Mesenchymal stem cell (in vitro differentiated cells and primary cell): ENCODE measurements at regions not wholly inside any gene's neighbourhood (a gene's known extent, or its start where the extent isn't known, plus 50 kb on each side); places are given as distances from the start of the nearest gene placed in this dataset.

ENCODE experiments used
- DNase-seq: peaks from one replicate; pipeline ENCODE4 v3.0.0-alpha.2; 2013
- H2AFZ ChIP-seq: one replicate; pipeline ENCODE4 v1.6.1; 2013; ENCODE audit warnings: low read depth, mild to moderate bottlenecking, control low read depth, inconsistent platforms, low read length, moderate library complexity
- H2AK5ac ChIP-seq: 2 replicates; pipeline ENCODE4 v1.6.1; 2013; ENCODE audit warnings: low read length, moderate library complexity, mild to moderate bottlenecking, inconsistent platforms; ENCODE audit not compliant: severe bottlenecking
- H2BK120ac ChIP-seq: one replicate; pipeline ENCODE4 v1.6.1; 2013; ENCODE audit warnings: low read depth, mild to moderate bottlenecking, inconsistent platforms, low read length, moderate library complexity
- H2BK12ac ChIP-seq, 2 experiments: one replicate each; pipeline ENCODE4 v1.6.1; 2013; ENCODE audit warnings: inconsistent platforms in 2 of 2, low read length in 2 of 2, mild to moderate bottlenecking in 2 of 2, moderate library complexity in 2 of 2, control low read depth in 1 of 2
- H2BK15ac ChIP-seq: one replicate; pipeline ENCODE4 v1.6.1; 2013; ENCODE audit warnings: mild to moderate bottlenecking, low read depth, inconsistent platforms; ENCODE audit not compliant: poor library complexity, severe bottlenecking
- H2BK5ac ChIP-seq: 2 replicates; pipeline ENCODE4 v1.6.1; 2013; ENCODE audit warnings: low read depth, mild to moderate bottlenecking, low read length, control low read depth, inconsistent platforms; ENCODE audit not compliant: poor library complexity, severe bottlenecking
- H3K14ac ChIP-seq, 2 experiments: one replicate each; pipeline ENCODE4 v1.6.1; 2013; ENCODE audit warnings: inconsistent platforms in 2 of 2, low read length in 2 of 2, control low read depth in 1 of 2, mild to moderate bottlenecking in 1 of 2, moderate library complexity in 1 of 2
- H3K18ac ChIP-seq, 2 experiments: one replicate each; pipeline ENCODE4 v1.6.1; 2013; ENCODE audit warnings: inconsistent platforms in 2 of 2, low read length in 2 of 2, control low read depth in 1 of 2, low read depth in 1 of 2, mild to moderate bottlenecking in 1 of 2
- H3K23ac ChIP-seq, 2 experiments: one replicate each; pipeline ENCODE4 v1.6.1; 2013; ENCODE audit warnings: inconsistent platforms in 2 of 2, low read length in 2 of 2, mild to moderate bottlenecking in 2 of 2, moderate library complexity in 2 of 2, control low read depth in 1 of 2
- H3K27ac ChIP-seq: 2 replicates; pipeline ENCODE4 v1.5.1; 2013; ENCODE audit warnings: mild to moderate bottlenecking, moderate library complexity, low read length, control low read depth, inconsistent platforms; ENCODE audit not compliant: poor library complexity, severe bottlenecking
- H3K27me3 ChIP-seq, 2 experiments: 2 replicates each; pipeline versions ENCODE4 v1.6.1 to v1.7.0; 2013; ENCODE audit warnings: low read length in 2 of 2, mild to moderate bottlenecking in 2 of 2, moderate library complexity in 2 of 2, control low read depth in 1 of 2, inconsistent platforms in 1 of 2; ENCODE audit not compliant: control insufficient read depth in 1 of 2, insufficient read depth in 1 of 2
- H3K36me3 ChIP-seq, 2 experiments: 2 replicates each; pipeline versions ENCODE4 v1.6.1 to v1.7.0; 2013; ENCODE audit warnings: low read length in 2 of 2, control low read depth in 1 of 2, inconsistent platforms in 1 of 2, low read depth in 1 of 2, mild to moderate bottlenecking in 1 of 2; ENCODE audit not compliant: insufficient read depth in 2 of 2, control insufficient read depth in 1 of 2
- H3K4ac ChIP-seq, 2 experiments: one replicate each; pipeline ENCODE4 v1.6.1; 2013; ENCODE audit warnings: inconsistent platforms in 2 of 2, low read length in 2 of 2, mild to moderate bottlenecking in 2 of 2, moderate library complexity in 2 of 2, control low read depth in 1 of 2, low read depth in 1 of 2
- H3K4me1 ChIP-seq: 2 replicates; pipeline ENCODE4 v1.6.1; 2013; ENCODE audit warnings: low read depth, low read length, control low read depth; ENCODE audit not compliant: control insufficient read depth, insufficient read depth
- H3K4me2 ChIP-seq: 2 replicates; pipeline ENCODE4 v1.6.1; 2013; ENCODE audit warnings: low read length, mild to moderate bottlenecking, inconsistent platforms; ENCODE audit not compliant: poor library complexity, severe bottlenecking
- H3K4me3 ChIP-seq, 2 experiments: 2 replicates each; pipeline versions ENCODE4 v1.5.1 to v1.7.0; 2013; ENCODE audit warnings: low read length in 2 of 2, mild to moderate bottlenecking in 2 of 2, control low read depth in 1 of 2, low read depth in 1 of 2; ENCODE audit not compliant: insufficient read depth in 1 of 2
- H3K79me1 ChIP-seq: replicated peaks from 2 replicates; pipeline ENCODE4 v1.6.1; 2013; ENCODE audit warnings: mild to moderate bottlenecking, control low read depth, low read length, inconsistent platforms; ENCODE audit not compliant: poor library complexity, severe bottlenecking
- H3K9ac ChIP-seq: 2 replicates; pipeline ENCODE4 v1.7.0; 2013; ENCODE audit warnings: mild to moderate bottlenecking, low read length, moderate library complexity
- H3K9me3 ChIP-seq: 2 replicates; pipeline ENCODE4 v1.7.0; 2013; ENCODE audit warnings: mild to moderate bottlenecking, low read length; ENCODE audit not compliant: control insufficient read depth
- H4K8ac ChIP-seq: one replicate; pipeline ENCODE4 v1.6.1; 2013; ENCODE audit warnings: inconsistent platforms, mild to moderate bottlenecking, low read length, moderate library complexity
- H4K91ac ChIP-seq: one replicate; pipeline ENCODE4 v1.6.1; 2013; ENCODE audit warnings: mild to moderate bottlenecking, low read length, inconsistent platforms
- WGBS: methylation state at CpG from one replicate; pipeline ENCODE4 v1.1.7; 2013; ENCODE audit warnings: mixed read lengths; 5-methylcytosine and 5-hydroxymethylcytosine counted together

GRCh38 chr5:125117566-125117965 lies 371.1 kb upstream of the ZNF608 start:
- H2BK12ac ChIP-seq, result peak overlapping the region in 1 of 2 experiments; percentile 78
- H3K79me1 ChIP-seq, result no peaks in the 10 kb centered on the region
- H2BK15ac ChIP-seq, result no peak overlapping the region
- H3K27ac ChIP-seq, result no peak overlapping the region
- H2BK120ac ChIP-seq, result no peak overlapping the region
- H3K27me3 ChIP-seq, result no peaks in the 10 kb centered on the region
- H2AK5ac ChIP-seq, result no peak overlapping the region
- H3K4ac ChIP-seq, result no peak overlapping the region
- H3K23ac ChIP-seq, result no peak overlapping the region
- H3K9ac ChIP-seq, result no peak overlapping the region
- DNase-seq, result no peak
- no peak overlapping the region for H2BK5ac ChIP-seq
- no peaks in the 10 kb centered on the region for H3K9me3 ChIP-seq
- H3K4me2 ChIP-seq, result no peak overlapping the region
- no peak overlapping the region for H2AFZ ChIP-seq
- no peak overlapping the region for H3K14ac ChIP-seq
- no peak overlapping the region for H3K18ac ChIP-seq
- H4K8ac ChIP-seq, result no peak overlapping the region
- WGBS, result 78% methylated on average over 6 of the region's 6 CpGs
- no peak overlapping the region for H4K91ac ChIP-seq
- H3K36me3 ChIP-seq, result no peaks in the 10 kb centered on the region
- no peak overlapping the region for H3K4me3 ChIP-seq
- H3K4me1 ChIP-seq, result peaks cover 3% of the 10 kb centered on the region

GRCh38 chr5:125120012-125120411 lies 373.6 kb upstream of the ZNF608 start:
- Histone ChIP-seq H3K4ac (no peak overlapping the region), H3K27ac (no peak overlapping the region), H2BK120ac (no peak overlapping the region), H2BK15ac (no peak overlapping the region), H4K91ac (no peak overlapping the region), H3K9ac (no peak overlapping the region), H3K14ac (no peak overlapping the region), H3K4me1 (peaks cover 3% of the 10 kb centered on the region), H3K27me3 (no peaks in the 10 kb centered on the region), H2BK12ac (no peak overlapping the region), H3K79me1 (no peaks in the 10 kb centered on the region), H3K36me3 (no peaks in the 10 kb centered on the region), H3K23ac (no peak overlapping the region), H4K8ac (no peak overlapping the region), H2AFZ (no peak overlapping the region), H3K9me3 (no peaks in the 10 kb centered on the region), H3K18ac (no peak overlapping the region), H3K4me2 (no peak overlapping the region), H3K4me3 (no peak overlapping the region), H2BK5ac (no peak overlapping the region), H2AK5ac (no peak overlapping the region)
- DNase-seq, result no peak
- WGBS, result 85% methylated on average over 6 of the region's 6 CpGs

DNA sequence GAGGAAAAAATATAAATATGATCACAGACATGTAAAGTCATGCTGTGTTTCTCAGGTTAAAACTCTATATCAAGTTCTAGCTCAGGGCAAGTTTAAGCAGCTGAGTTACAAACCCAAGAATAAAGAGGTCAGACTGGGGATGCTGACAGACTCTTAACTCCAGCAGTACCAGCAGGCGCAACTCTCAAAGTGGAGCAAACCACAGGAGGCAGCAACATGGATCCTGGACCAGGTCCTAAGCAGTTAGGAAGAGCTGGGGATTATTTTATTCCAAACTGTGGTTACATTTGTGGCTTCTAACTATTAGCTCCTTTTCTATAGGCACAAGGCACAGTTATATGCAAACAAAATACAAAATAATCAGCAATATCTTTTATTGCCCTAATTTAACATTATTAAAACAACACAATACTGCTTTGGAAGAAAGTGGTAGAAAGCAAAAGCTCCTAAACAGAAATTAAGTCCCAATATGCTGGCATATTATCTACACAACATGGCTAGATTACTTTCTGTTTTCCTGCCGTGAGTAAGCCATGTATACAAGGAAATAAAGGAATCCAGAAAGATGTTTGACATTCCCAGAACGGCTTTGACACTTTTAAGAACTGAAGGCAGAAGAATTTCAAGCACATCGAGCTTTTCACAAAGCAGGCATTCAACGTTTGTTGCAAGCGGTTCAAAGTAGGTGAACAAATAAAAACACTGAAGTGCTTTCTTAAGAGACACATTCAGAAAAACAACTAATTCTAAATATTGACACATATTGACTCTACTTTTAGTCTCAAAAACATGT lies 378.8 kb upstream of the ZNF608 start:
- 39% methylated on average over 6 of the region's 6 CpGs for WGBS

DNA sequence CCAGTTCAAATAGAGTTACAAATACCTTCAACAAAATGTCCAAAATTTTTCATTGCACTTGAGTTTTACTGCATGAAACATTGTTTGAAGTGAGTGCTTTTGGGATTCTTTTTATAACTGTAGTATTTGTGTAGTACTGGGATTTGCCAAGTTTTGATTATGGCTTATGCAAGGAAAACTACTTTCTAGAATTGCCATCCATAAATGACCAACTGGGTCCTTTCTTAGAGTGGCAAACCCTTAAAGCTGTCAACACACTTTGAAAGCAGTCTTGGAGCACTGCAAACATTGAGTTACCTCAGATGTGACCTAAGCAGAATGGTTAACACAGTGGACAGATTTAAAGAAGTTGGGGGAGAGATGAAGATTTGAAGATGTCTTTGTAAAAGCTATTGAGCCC lies 379.6 kb upstream of the ZNF608 start:
- Histone ChIP-seq H3K79me1 (no peaks in the 10 kb centered on the region), H3K14ac (no peak overlapping the region), H3K4me2 (no peak overlapping the region), H2BK15ac (no peak overlapping the region), H4K8ac (no peak overlapping the region), H3K18ac (no peak overlapping the region), H3K9ac (no peak overlapping the region), H2BK120ac (no peak overlapping the region), H3K27me3 (no peaks in the 10 kb centered on the region), H4K91ac (no peak overlapping the region), H3K27ac (no peak overlapping the region), H3K36me3 (no peaks in the 10 kb centered on the region), H2AFZ (no peak overlapping the region), H2BK12ac (no peak overlapping the region), H2AK5ac (no peak overlapping the region), H3K23ac (no peak overlapping the region), H2BK5ac (no peak overlapping the region), H3K9me3 (no peaks in the 10 kb centered on the region), H3K4me1 (no peaks in the 10 kb centered on the region), H3K4me3 (no peak overlapping the region), H3K4ac (no peak overlapping the region)
- no peak for DNase-seq

More for the DNA sequence above, 378.8 kb upstream of the ZNF608 start:
- Histone ChIP-seq H4K91ac (no peak overlapping the region), H3K14ac (no peak overlapping the region), H3K27me3 (no peaks in the 10 kb centered on the region), H3K4me1 (no peaks in the 10 kb centered on the region), H3K9ac (no peak overlapping the region), H2BK5ac (no peak overlapping the region), H3K9me3 (no peaks in the 10 kb centered on the region), H2BK12ac (no peak overlapping the region), H3K18ac (no peak overlapping the region), H4K8ac (no peak overlapping the region), H3K36me3 (no peaks in the 10 kb centered on the region), H3K79me1 (no peaks in the 10 kb centered on the region), H2AFZ (no peak overlapping the region), H2AK5ac (no peak overlapping the region), H3K27ac (no peak overlapping the region), H2BK120ac (no peak overlapping the region), H3K4ac (no peak overlapping the region), H3K4me3 (no peak overlapping the region), H2BK15ac (no peak overlapping the region), H3K23ac (no peak overlapping the region), H3K4me2 (no peak overlapping the region)
- peak; percentile 62 for DNase-seq
